OCI-M1 (cell line): ENCODE measurements at regions not wholly inside any gene's neighbourhood (a gene's known extent, or its start where the extent isn't known, plus 50 kb on each side); places are given as distances from the start of the nearest gene placed in this dataset.

Source experiments
- DNase-seq: peaks from one replicate; lab custom pipeline; 2025; lab: John Stamatoyannopoulos, UW

GRCh38 chr9:108607607-108608006, 248.2 kb downstream of the ACTL7B start:
- DNase-seq, result no peak

- DNase-seq, result no peak
These were observed 249.4 kb downstream of the ACTL7B start for GRCh38 chr9:108606401-108606800.

- no peak for DNase-seq
These were observed 252.6 kb downstream of the ACTL7B start for GRCh38 chr9:108603141-108603540.

- no peak for DNase-seq
These were observed 254.9 kb downstream of the ACTL7B start for GRCh38 chr9:108600896-108601295.

GRCh38 chr9:108599571-108599970, 256.2 kb downstream of the ACTL7B start:
- no peak for DNase-seq

- no peak for DNase-seq
These were observed 264.7 kb downstream of the ACTL7B start for GRCh38 chr9:108591121-108591520.

GRCh38 chr9:108588246-108588645, 267.5 kb downstream of the ACTL7B start:
- no peak for DNase-seq

GRCh38 chr9:108586471-108587139, 269.2 kb downstream of the ACTL7B start:
- DNase-seq, result no peak

- DNase-seq, result no peak
These were observed 270.9 kb downstream of the ACTL7B start for GRCh38 chr9:108584860-108585259.

GRCh38 chr9:108582726-108583125, 273.1 kb downstream of the ACTL7B start:
- DNase-seq, result no peak

- DNase-seq, result no peak
These were observed 275.9 kb downstream of the ACTL7B start for GRCh38 chr9:108579757-108580439.

GRCh38 chr9:108575276-108575675, 280.5 kb downstream of the ACTL7B start:
- no peak for DNase-seq

GRCh38 chr9:108569624-108570023, 286.2 kb downstream of the ACTL7B start:
- no peak for DNase-seq

GRCh38 chr9:108568093-108568492, 287.7 kb downstream of the ACTL7B start:
- DNase-seq, result no peak

- DNase-seq, result no peak
These were observed 288.2 kb downstream of the ACTL7B start for GRCh38 chr9:108567571-108567970.

GRCh38 chr9:108565651-108566378, 290.0 kb downstream of the ACTL7B start:
- DNase-seq, result peak; percentile 72

GRCh38 chr9:108562176-108562575, 293.6 kb downstream of the ACTL7B start:
- no peak for DNase-seq

- DNase-seq, result no peak
These were observed 296.4 kb downstream of the ACTL7B start for GRCh38 chr9:108559432-108559831.

GRCh38 chr9:108554831-108555230, 301.0 kb downstream of the ACTL7B start:
- no peak for DNase-seq

GRCh38 chr9:108553111-108553635, 302.6 kb downstream of the ACTL7B start:
- no peak for DNase-seq

- no peak for DNase-seq
These were observed 303.2 kb downstream of the ACTL7B start for GRCh38 chr9:108552459-108553040.

- no peak for DNase-seq
These were observed 304.6 kb downstream of the ACTL7B start for GRCh38 chr9:108551030-108551841.
